ENCODE measurements at regions not wholly inside any gene's neighbourhood (a gene's known extent, or its start where the extent isn't known, plus 50 kb on each side); places are given as distances from the start of the nearest gene placed in this dataset.
"Not testable (repeated sequence)": the region's sequence is repeated elsewhere in the genome, so short reads cannot be mapped to it uniquely, and the experiment has no call there.

GRCh38 chr6:86730772-86731171 lies 206.6 kb upstream of the HTR1E start:
- DNase-seq: not testable (repeated sequence)

- DNase-seq: no peak
Observed at GRCh38 chr6:86730216-86730615, 207.1 kb upstream of the HTR1E start.

DNA sequence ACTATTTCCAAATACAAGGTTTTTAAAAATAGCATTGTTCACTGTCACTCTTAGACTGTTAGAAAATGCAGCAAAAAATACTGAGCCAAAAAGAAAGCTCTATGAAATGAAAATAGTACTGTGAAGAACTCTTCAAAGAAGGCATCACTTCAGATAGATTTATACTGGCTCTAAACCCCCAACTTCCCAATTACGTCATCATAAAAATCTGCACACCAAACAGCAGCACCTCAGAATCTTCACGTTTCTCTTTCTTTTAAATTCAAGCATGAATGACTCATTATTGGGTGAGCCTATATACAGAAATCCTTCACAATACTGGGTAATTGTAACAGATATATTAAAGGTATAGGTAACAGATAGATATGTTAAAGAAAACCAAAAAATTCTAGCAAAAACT lies 208.4 kb upstream of the HTR1E start:
- DNase-seq: no peak

DNA sequence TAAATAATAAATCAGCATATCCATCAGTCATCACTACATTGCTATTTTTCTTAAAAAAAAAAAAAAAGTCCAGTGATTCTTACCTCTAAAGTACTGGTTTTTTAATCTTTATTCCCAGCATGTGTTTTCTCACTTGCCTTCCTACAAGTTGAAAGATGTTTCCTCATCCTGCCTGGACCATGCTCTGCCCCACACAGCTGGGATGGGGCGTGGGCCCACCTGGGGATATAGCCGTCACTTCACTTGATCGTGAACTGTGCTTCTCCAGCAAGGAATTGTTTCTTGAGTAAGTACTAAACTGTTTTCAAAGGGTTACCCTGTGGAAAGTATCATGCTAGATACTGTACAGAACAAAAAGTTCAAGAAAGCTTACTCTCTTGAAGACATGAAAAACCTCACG lies 212.6 kb upstream of the HTR1E start:
- DNase-seq: no peak

GRCh38 chr6:86723729-86724128 lies 213.6 kb upstream of the HTR1E start:
- no peak for DNase-seq

DNA sequence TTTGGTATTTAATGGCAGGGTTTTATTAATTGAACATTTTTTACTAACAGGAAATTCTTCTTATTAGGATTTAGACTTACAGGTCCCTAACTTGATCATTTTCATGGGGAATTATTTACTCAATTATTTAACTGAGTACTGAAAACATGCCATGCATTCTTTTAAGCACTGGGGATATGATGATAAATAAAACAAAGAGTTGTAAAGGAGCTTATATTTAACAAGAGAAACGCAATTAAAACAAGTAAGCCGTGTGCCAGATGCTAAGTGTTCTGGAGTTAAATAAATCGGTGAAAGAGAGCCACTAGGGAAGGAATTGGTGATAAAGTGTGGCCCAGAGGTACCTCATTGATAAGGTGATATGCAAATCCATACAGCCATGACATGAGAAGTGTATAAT lies 214.2 kb upstream of the HTR1E start:
- DNase-seq: no peak

DNA sequence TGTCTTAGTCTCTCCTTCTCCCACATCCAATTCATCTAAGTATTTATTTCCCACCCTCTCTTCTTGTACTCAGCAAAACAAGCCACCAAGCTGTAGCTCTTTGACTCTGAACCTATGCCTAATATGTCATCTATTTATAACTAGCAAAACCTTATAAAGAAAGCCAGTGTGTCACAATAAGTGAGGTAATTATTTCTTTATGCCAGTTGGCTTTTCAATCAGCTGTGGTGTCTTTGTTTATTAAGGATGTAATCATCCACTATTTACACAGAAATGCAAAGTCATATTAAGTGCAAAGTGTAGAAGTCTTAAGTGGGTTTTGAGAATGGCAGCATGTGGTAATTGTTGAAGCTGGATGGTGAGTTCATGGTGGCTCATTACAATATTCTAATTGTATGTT lies 215.2 kb upstream of the HTR1E start:
- DNase-seq: no peak

DNA sequence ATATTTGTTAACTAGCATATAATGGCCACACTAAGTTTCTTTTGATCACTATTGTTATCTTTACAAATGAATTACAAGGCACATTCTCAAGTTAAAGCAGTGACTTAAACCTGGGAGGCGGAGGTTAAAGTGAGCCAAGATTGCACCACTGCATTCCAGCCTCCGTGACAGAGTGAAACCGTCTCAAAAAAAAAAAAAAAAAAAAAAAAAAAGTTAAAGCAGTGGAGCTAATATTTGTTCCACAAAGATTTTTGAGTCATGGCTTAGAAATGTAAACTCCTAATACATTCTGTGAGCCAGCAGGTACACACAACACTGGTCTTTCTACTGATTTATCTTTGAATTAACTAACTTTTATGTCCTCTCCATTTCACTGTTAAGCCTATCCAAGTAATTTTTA lies 221.7 kb upstream of the HTR1E start:
- no peak for DNase-seq

GRCh38 chr6:86712039-86712438 lies 225.3 kb upstream of the HTR1E start:
- DNase-seq: no peak

GRCh38 chr6:86707545-86708120 lies 229.7 kb upstream of the HTR1E start:
- no peak for DNase-seq

DNA sequence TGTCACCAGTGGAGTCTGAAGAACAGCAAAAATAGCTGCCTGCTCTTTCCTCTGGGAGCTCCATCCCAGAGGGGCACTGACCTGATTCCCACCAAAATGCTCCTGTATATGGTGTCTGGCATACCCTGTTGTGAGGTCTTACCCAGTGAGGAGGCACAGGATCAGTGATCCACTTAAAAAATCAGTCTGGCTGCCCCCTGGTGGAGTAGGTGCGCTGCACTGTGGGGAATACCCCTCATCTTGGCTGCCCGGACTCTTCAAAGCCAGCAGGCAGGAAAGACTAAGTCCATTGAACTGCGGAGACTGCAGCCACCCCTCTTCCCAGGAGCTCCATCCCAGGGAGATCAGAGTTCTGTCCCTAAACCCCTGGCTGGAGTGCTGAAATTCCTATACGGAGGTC lies 230.9 kb upstream of the HTR1E start:
- DNase-seq: no peak

GRCh38 chr6:86701228-86701627 lies 236.1 kb upstream of the HTR1E start:
- DNase-seq: not testable (repeated sequence)

DNA sequence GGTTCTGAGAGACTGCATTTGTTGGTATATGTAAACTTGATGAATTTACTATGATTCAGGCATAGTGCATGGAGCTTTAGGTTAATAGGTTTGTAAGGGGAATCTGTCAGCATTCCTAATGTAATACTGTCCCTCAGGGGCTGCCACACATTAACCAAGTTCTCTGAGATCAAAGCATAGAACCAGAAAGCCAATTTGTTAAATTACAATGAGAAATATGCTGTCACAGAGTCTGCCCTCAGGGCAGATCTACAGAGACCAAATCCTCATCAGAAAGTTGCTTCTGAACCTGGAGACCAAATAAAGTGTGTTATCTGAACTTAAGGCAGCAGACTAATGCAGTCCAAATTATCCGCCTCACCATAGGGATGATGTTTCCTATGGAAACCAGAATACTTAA lies 250.8 kb upstream of the HTR1E start:
- no peak for DNase-seq

GRCh38 chr6:86685230-86685797 lies 252.0 kb upstream of the HTR1E start:
- DNase-seq: no peak

DNA sequence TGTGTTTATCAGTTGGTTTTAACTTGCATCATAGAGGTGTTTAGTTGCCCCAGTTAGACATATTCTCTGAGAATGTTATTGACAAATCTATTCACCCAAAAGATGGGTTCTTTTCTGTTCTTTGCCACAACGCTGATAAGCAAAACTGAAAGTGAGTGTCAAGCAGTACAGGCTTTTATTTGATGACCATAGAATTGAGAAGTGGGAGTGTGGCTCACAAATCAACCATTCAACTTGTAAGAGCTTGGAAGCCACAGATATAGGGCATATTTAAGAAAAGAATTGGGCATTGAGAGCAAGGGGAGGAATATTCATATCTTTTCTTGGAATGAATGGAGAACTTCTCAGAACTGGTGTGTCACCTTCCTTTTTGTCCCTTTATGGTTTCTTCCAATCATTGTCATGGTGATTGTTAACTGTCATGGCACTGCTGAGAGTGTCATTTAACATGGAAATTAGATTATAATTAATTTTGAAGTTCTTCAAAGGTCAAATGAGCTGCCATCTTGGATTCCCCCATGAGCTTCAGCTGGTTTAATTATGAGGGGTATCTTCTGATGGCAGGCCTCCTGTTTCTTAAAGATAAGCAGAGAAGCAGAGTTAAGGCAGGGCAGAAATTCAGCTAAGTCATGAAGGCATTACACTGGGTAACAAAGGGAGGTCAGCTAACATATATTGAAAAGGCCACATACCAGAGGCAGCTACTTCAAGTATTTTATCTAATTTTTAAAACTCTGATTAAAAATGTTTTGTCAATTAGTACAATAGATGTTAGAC lies 254.0 kb upstream of the HTR1E start:
- DNase-seq: no peak

- DNase-seq: no peak
Observed at GRCh38 chr6:86682297-86682696, 255.0 kb upstream of the HTR1E start.

DNA sequence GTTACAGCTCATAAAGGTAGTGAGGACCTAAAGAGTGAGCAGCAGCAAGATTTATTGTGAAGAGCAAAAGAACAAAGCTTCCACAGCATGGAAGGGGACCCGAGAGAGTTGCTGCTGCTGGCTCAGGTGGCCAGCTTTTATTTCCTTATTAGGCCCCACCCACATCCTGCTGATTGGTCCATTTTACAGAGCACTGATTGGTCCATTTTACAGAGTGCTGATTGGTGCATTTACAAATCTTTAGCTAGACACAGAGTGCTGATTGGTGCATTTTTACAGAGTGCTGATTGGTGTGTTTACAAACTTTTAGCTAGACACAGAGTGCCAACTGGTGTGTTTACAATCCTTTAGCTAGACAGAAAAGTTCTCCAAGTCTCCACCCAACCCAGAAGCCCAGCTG lies 256.2 kb upstream of the HTR1E start:
- not testable (repeated sequence) for DNase-seq

GRCh38 chr6:86672125-86672524 lies 265.2 kb upstream of the HTR1E start:
- DNase-seq: not testable (repeated sequence)

DNA sequence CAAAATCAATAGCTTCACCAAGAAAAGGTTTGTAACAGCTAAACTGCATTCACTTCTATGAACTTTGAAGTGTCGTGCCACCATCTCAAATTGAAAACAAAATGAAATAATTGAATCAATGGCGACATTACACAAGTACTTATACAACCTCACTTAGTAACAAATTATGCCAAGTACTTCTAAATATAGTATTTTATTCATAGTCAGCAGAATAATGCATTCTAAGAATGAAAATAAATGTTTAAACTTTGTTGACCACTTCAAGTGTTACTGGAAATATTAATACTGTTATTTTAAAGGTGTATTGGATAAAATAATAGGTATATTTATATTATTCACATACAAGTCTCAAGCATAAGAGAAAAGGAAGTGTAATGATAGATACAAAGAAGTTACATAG lies 280.1 kb upstream of the HTR1E start:
- DNase-seq: no peak

DNA sequence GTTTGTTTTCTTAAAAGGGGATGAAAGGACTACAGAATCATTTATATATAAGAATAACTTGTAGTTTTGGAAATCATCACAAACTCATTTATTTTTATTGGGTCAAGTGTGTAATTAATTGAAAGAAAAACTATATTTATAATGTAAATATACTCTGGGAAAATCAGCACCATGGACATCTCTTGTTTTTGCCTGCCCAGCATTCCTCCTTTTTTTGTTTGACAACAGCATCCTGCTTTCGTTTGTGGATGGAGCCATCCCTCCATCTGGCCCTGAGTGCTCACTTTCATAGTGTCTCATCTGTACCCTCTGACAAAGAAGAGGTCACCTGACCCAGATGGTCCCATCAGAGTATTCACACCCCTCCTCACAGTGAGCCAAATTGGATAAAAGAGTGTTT lies 308.2 kb upstream of the HTR1E start:
- no peak for DNase-seq

- no peak for DNase-seq
Observed at GRCh38 chr6:86619428-86619827, 317.9 kb upstream of the HTR1E start.

DNA sequence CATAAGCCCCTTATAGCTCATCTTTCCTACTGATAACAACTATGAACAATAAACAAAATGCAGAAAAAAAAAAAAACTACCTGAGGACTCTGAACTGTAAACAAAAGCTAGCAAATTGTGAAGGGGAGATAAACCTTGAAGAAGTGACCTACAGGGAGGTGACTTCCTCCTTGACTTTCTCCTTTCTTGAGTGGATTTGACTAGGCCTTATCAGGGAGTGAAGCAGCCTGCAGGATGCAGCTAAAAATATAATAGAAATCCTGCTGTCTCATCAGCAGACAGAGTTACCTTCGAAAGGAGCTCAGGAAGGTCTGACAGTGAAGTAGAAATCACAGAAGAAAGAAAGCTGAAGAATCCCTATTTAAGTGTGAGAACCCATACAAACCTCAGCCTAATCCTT lies 322.0 kb upstream of the HTR1E start:
- DNase-seq: no peak

GRCh38 chr6:86609549-86610388 lies 327.6 kb upstream of the HTR1E start:
- DNase-seq: no peak

GRCh38 chr6:86603364-86603763 lies 334.0 kb upstream of the HTR1E start:
- DNase-seq: not testable (repeated sequence)

All from CD4-positive, alpha-beta T cell treated with Interleukin-4 for 1 hour (primary cell).